RWPE2 (cell line): ENCODE measurements at regions not wholly inside any gene's neighbourhood (a gene's known extent, or its start where the extent isn't known, plus 50 kb on each side); places are given as distances from the start of the nearest gene placed in this dataset.

Experiments used
- ATAC-seq: fragments of 200-7000 bp; cut with Tn5 transposase; 3 replicates; pipeline ENCODE4 v1.9.1; 2021; ENCODE audit warnings: low read depth
- DNase-seq: peaks from one replicate; pipeline ENCODE4 v3.0.0-alpha.2; 2020; ENCODE audit warnings: low spot score
- H3K27ac ChIP-seq: fragments of 450-650 bp; 2 replicates; pipeline ENCODE4 v1.5.1; 2017; ENCODE audit warnings: mild to moderate bottlenecking; ENCODE audit not compliant: poor library complexity, severe bottlenecking
- H3K27me3 ChIP-seq: fragments of 250-450 bp; sonication (Bioruptor Pico); 2 replicates; pipeline ENCODE4 v1.5.1; 2021; ENCODE audit warnings: mild to moderate bottlenecking, moderate library complexity; ENCODE audit not compliant: insufficient read depth, poor library complexity, severe bottlenecking
- H3K36me3 ChIP-seq: fragments of 250-450 bp; sonication (Bioruptor Pico); 2 replicates; pipeline ENCODE4 v1.5.1; 2020; ENCODE audit warnings: low read depth, mild to moderate bottlenecking, moderate library complexity
- H3K4me1 ChIP-seq: fragments of 250-450 bp; sonication (Bioruptor Pico); 2 replicates; pipeline ENCODE4 v1.5.1; 2021; ENCODE audit warnings: mild to moderate bottlenecking, moderate library complexity; ENCODE audit not compliant: insufficient read depth, poor library complexity, severe bottlenecking
- H3K4me3 ChIP-seq: fragments of 250-450 bp; sonication (Bioruptor Pico); 2 replicates; pipeline ENCODE4 v1.5.1; 2021; ENCODE audit warnings: mild to moderate bottlenecking, moderate library complexity; ENCODE audit not compliant: severe bottlenecking
- H3K9me3 ChIP-seq: fragments of 250-450 bp; sonication (Bioruptor Pico); 2 replicates; pipeline ENCODE4 v1.5.1; 2021; ENCODE audit warnings: mild to moderate bottlenecking, moderate library complexity; ENCODE audit not compliant: severe bottlenecking
- CTCF ChIP-seq: fragments of 450-650 bp; IDR thresholded peaks from one replicate; pipeline ENCODE4 v1.5.1; 2017; ENCODE audit warnings: mild to moderate bottlenecking, moderate library complexity; ENCODE audit not compliant: poor library complexity, severe bottlenecking

- Histone ChIP-seq H3K27me3 (no peaks in the 10 kb centered on the region), H3K27ac (no peak overlapping the region), H3K4me3 (no peak overlapping the region), H3K9me3 (no peaks in the 10 kb centered on the region), H3K36me3 (no peaks in the 10 kb centered on the region), H3K4me1 (no peaks in the 10 kb centered on the region)
- no peak for TF ChIP-seq CTCF
- no peak for DNase-seq
- ATAC-seq = no peak
Observed at GRCh38 chr6:51415501-51415900, 596.8 kb downstream of the TFAP2B start.

DNA sequence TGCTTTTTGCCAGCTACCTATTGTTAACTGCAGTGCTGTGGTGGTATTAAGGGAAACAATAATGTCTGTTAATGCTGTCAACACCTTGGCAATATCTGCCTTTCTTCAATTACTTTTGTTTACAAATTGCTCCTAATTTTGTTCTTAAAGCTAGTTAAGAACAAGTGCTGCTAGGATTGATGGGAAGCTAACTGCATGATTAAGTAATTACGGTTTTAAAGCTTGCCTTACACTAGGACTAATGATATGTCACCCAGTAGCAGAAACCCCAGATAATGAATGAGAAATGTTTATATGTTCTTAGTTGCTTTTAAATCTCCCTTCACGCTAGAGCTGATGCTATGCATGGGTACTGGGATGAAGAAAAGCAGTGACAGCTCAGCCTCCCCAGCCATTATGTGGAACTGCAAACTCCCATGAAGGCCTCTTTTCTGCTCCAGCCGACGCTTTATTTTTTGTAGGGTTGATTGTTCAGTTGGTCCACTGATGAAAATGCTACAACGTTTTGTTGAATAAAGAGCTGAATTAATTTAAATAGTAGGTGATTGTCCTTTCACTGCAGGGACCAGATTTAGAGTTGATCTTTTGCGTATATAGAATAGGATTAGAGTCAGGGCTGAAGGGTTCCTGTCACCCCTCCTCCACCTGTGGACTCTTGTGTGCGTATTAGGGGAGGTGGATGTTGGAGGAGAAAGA is 610.5 kb downstream of the TFAP2B start:
- no peak overlapping the region for H3K4me3 ChIP-seq
- H3K36me3 ChIP-seq = no peaks in the 10 kb centered on the region
- ATAC-seq (no peak), DNase-seq (no peak)
- H3K4me1 ChIP-seq = no peaks in the 10 kb centered on the region
- TF ChIP-seq CTCF = no peak
- H3K27me3 ChIP-seq = no peaks in the 10 kb centered on the region
- no peaks in the 10 kb centered on the region for H3K9me3 ChIP-seq
- no peak overlapping the region for H3K27ac ChIP-seq

DNA sequence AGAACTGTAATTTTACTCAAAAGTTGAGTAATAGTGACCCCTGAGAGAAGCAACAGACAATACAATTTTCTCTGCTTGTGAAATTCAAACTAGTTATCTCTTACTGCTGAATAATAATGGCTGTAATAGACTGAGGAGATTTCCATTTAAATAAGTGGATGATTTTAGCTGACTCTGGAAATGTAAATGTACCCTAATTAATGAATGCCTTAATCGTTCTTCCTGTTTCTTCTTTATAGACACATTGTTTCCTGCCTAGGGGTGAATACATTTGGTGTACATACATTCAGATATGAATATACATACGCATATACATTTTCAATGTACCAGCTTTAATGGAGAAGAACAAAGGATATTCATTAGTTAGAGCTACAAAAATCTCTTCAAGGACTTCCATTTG is 611.9 kb downstream of the TFAP2B start:
- no peaks in the 10 kb centered on the region for H3K9me3 ChIP-seq
- DNase-seq (no peak), ATAC-seq (no peak)
- no peak for TF ChIP-seq CTCF
- no peaks in the 10 kb centered on the region for H3K27me3 ChIP-seq
- no peak overlapping the region for H3K4me3 ChIP-seq
- no peaks in the 10 kb centered on the region for H3K36me3 ChIP-seq
- no peaks in the 10 kb centered on the region for H3K4me1 ChIP-seq
- H3K27ac ChIP-seq = no peak overlapping the region

DNA sequence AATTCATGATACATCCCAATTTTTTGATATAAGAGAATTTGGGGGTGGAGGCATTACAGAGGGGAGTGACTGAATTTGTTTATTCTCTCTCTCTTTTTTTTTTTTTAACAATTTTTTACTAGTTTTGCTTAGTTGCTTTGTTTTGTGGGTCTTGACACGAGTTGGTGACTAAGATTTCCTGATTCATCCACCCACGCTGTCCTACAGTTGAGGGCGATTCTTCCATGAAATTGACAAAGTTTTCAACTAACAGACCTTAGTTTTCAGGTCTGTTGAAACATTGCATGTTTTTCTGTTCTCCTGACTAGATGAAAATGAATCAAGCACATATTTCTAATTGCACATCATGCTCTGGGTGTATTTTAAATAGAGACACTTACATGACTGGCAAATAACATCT is 613.8 kb downstream of the TFAP2B start:
- H3K27ac ChIP-seq = no peak overlapping the region
- H3K4me1 ChIP-seq = no peaks in the 10 kb centered on the region
- no peaks in the 10 kb centered on the region for H3K9me3 ChIP-seq
- no peak for TF ChIP-seq CTCF
- DNase-seq (no peak), ATAC-seq (no peak)
- no peaks in the 10 kb centered on the region for H3K36me3 ChIP-seq
- no peaks in the 10 kb centered on the region for H3K27me3 ChIP-seq
- H3K4me3 ChIP-seq = no peak overlapping the region

GRCh38 chr6:51450248-51450957 is 631.7 kb downstream of the TFAP2B start:
- no peak for TF ChIP-seq CTCF
- Histone ChIP-seq H3K27ac (no peak overlapping the region), H3K9me3 (no peaks in the 10 kb centered on the region), H3K27me3 (no peaks in the 10 kb centered on the region), H3K4me1 (no peaks in the 10 kb centered on the region), H3K4me3 (no peak overlapping the region), H3K36me3 (no peaks in the 10 kb centered on the region)
- no peak for DNase-seq
- ATAC-seq = no peak
